ENCODE measurements at regions not wholly inside any gene's neighbourhood (a gene's known extent, or its start where the extent isn't known, plus 50 kb on each side); places are given as distances from the start of the nearest gene placed in this dataset.

DNA sequence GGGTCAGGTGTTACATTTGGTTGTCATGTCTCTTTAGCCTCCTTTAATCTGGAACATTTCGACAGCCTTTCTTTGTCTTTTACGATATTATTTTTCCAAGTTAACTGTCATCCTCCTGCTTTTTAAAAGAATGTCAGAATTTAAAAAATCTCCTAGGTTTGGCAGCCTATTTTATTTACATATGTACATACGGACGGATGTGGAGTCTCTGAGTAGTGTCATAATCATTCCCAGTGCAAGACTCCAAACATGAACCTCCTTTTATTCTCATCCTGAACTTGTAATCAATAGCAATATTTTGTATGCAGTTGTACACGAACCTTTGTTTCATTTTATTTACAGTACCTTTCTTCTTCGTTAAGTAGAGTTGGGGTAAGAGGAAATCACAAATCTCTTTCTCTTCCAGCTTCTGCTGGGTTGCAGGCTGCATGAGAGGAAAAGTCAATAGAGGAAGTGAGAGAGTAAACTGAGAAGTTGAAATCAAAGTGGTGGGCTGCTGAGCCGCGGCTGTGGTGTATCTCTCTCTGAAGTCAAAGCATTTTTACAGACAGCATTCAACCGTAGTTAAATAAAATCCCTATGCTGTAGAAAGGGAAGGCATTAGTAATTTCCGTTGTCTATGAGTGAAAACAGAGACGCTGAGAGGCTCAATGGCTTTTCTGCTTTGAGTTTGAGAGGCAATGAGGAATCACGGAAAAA, 53.9 kb upstream of the RPS6KA3 start:
- no peak for DNase-seq (ENCODE audit: low spot score)

DNA sequence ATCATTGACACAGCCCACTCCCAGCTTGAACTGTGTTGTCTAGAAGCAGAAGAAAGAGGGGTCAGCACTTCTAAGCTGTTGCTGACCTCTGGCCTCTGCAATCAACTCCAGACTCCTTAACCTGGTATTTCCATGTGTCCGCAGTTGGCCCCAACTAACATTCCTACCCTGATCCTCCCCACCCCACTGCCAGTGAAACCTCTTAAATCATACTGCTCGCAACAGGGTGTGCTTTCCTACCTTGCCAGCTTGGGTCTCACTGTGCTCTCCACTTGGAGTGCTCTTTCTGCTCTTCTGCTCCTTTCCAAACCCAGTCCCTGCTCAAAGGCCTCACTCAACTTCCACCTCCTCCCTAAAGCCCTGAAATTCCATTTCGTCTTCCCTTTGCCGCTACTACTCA, 52.3 kb upstream of the RPS6KA3 start:
- DNase-seq (ENCODE audit: low spot score): no peak

DNA sequence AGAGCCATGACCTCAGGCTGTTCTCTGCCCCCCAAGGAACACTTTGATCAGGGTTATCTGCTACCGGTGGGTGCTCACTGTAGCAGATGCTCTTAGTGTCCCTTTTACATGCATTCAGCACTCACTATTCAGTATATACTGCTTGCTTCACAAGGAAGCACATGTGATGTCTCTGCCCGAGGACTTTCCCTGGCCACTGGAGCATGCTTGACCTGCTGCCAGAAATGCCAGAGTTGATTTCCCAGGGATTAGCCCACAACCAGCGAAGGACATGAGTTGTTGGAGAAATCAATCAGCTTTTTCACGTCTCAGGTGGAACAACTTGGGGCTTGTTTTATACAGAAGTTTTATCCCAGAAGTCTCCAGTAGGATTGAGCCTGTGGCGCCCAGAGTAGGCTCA, 51.2 kb upstream of the RPS6KA3 start:
- DNase-seq (ENCODE audit: low spot score): no peak
